K562 (cell line): ENCODE measurements at regions not wholly inside any gene's neighbourhood (a gene's known extent, or its start where the extent isn't known, plus 50 kb on each side); places are given as distances from the start of the nearest gene placed in this dataset.

Experiments used
- ATAC-seq: fragments of 200-7000 bp; cut with Tn5 transposase; 3 replicates; pipeline ENCODE4 v1.9.1; 2020; ENCODE audit warnings: moderate library complexity
- BruUV-seq: library from RNA; stranded (reverse); fragments of 400-500 nt; replicated peaks from 2 replicates; lab custom pipeline; 2021; lab: Mats Ljungman, UMichigan
- CTCF ChIA-PET: fragments of 300-600 bp; formaldehyde crosslinking; extraction: SDS; loops from one replicate; lab custom pipeline; 2021; ENCODE audit warnings: low intra/inter-chr PET ratio; lab: Yijun Ruan, JAX
- POLR2A ChIA-PET: fragments of 300-600, 350-650 bp; sonication (Branson Sonifier 250); formaldehyde crosslinking; extraction: SDS; loops from one replicate; lab custom pipeline; 2021; ENCODE audit warnings: antibody characterized with exemption, inconsistent platforms; lab: Yijun Ruan, JAX
- DNase-seq, 4 experiments: peaks; one replicate each; pipeline versions ENCODE4 v3.0.0 to v3.0.0-alpha.2; 2011 to 2018; ENCODE audit warnings: low spot score in 3 of 4, mixed read lengths in 3 of 4; ENCODE audit errors: extremely low read depth in 1 of 4
- FAIRE-seq: peaks from 2 replicates; lab custom pipeline; 2011; peaks lifted over from hg19 to GRCh38; lab: Jason Lieb, UNC
- H2AFZ ChIP-seq: 2 replicates; pipeline ENCODE4 v1.6.0; 2011; ENCODE audit warnings: low read depth, low read length, control low read depth, inconsistent platforms
- H3K27ac ChIP-seq: fragments of 200-600 bp; 3 replicates; pipeline ENCODE4 v1.8.0; 2011; ENCODE audit warnings: low read depth, mild to moderate bottlenecking, control low read depth, inconsistent platforms, low read length, moderate library complexity, mixed read lengths; ENCODE audit errors: extremely low read depth
- H3K27me3 ChIP-seq, 2 experiments: fragments of 300-600 bp in 1 of 2; 2 replicates in 1 of 2; 3 replicates in 1 of 2; pipeline versions ENCODE4 v1.6.0 to v1.8.0; 2011; ENCODE audit warnings: inconsistent platforms in 2 of 2, low read length in 2 of 2, mild to moderate bottlenecking in 1 of 2, mixed read lengths in 1 of 2, moderate library complexity in 1 of 2; ENCODE audit not compliant: control insufficient read depth in 2 of 2, insufficient read depth in 2 of 2
- H3K36me3 ChIP-seq: fragments of 300-600 bp; 3 replicates; pipeline ENCODE4 v1.8.0; 2011; ENCODE audit warnings: mild to moderate bottlenecking, low read length, inconsistent platforms; ENCODE audit not compliant: control insufficient read depth, insufficient read depth
- H3K4me1 ChIP-seq, 2 experiments: fragments of 200-600 bp in 1 of 2; replicated peaks in 1 of 2; 2 replicates in 1 of 2; 3 replicates in 1 of 2; pipeline versions ENCODE4 v1.5.1 to v1.8.0; 2011; ENCODE audit warnings: inconsistent platforms in 2 of 2, low read length in 2 of 2, mild to moderate bottlenecking in 1 of 2, mixed read lengths in 1 of 2, moderate library complexity in 1 of 2; ENCODE audit not compliant: control insufficient read depth in 2 of 2, insufficient read depth in 2 of 2
- H3K4me2 ChIP-seq: 2 replicates; pipeline ENCODE4 v1.6.1; 2011; ENCODE audit warnings: low read length, control low read depth, inconsistent platforms, mixed read lengths; ENCODE audit not compliant: insufficient read depth
- H3K4me3 ChIP-seq: fragments of 200-600 bp; sonication (generic), shearing (Covaris generic); 2 replicates; pipeline ENCODE4 v1.5.1; 2016; ENCODE audit warnings: control low read depth, inconsistent platforms
- H3K79me2 ChIP-seq: fragments of 200-600 bp; 3 replicates; pipeline ENCODE4 v1.8.0; 2011; ENCODE audit warnings: low read length, inconsistent platforms; ENCODE audit not compliant: control insufficient read depth, insufficient read depth
- H3K9ac ChIP-seq, 2 experiments: 2 replicates each; pipeline versions ENCODE4 v1.6.0 to v1.6.1; 2011; ENCODE audit warnings: low read depth in 2 of 2, low read length in 2 of 2, control low read depth in 1 of 2, inconsistent platforms in 1 of 2, mild to moderate bottlenecking in 1 of 2, mixed read lengths in 1 of 2; ENCODE audit not compliant: insufficient read depth in 1 of 2
- H3K9me1 ChIP-seq: one replicate; pipeline ENCODE4 v1.6.0; 2011; ENCODE audit warnings: inconsistent platforms, mild to moderate bottlenecking, low read length, moderate library complexity; ENCODE audit not compliant: control insufficient read depth, insufficient read depth
- H3K9me3 ChIP-seq: replicated peaks from 2 replicates; pipeline ENCODE4 v1.5.1; 2011; ENCODE audit warnings: low read depth, low read length, inconsistent platforms; ENCODE audit not compliant: control insufficient read depth, insufficient read depth
- H4K20me1 ChIP-seq: replicated peaks from 2 replicates; pipeline ENCODE4 v1.6.1; 2011; ENCODE audit warnings: low read length, inconsistent platforms, mixed read lengths; ENCODE audit not compliant: control insufficient read depth, insufficient read depth
- CBFA2T2 ChIP-seq: fragments of 450-650 bp; conservative IDR thresholded peaks from 2 replicates; pipeline ENCODE4 v1.6.1; 2017; ENCODE audit warnings: mild to moderate bottlenecking
- CTBP1 ChIP-seq: fragments of 450-650 bp; IDR thresholded peaks from 2 replicates; pipeline ENCODE4 v1.6.1; 2016; ENCODE audit warnings: borderline replicate concordance
- ESRRB ChIP-seq: fragments of 250-450 bp; sonication (Bioruptor Pico); IDR thresholded peaks from 2 replicates; pipeline ENCODE4 v1.5.0; 2020; ENCODE audit warnings: mild to moderate bottlenecking, moderate library complexity, borderline replicate concordance
- FOXJ3 ChIP-seq: sonication (generic); formaldehyde crosslinking; IDR thresholded peaks from 2 replicates; pipeline ENCODE4 v1.4.0; 2020; ENCODE audit warnings: mild to moderate bottlenecking, missing genetic modification reagents
- MTA2 ChIP-seq: fragments of 450-650 bp; IDR thresholded peaks from 2 replicates; pipeline ENCODE4 v1.6.1; 2016; ENCODE audit warnings: low read depth
- ZNF3 ChIP-seq: fragments of 250-450 bp; sonication (Bioruptor Pico); IDR thresholded peaks from 2 replicates; pipeline ENCODE4 v1.5.0; 2021; ENCODE audit warnings: mild to moderate bottlenecking, moderate library complexity
- ZNF347 ChIP-seq: fragments of 450-650 bp; formaldehyde crosslinking; IDR thresholded peaks from 2 replicates; pipeline ENCODE4 v1.4.0; 2020; ENCODE audit warnings: low read depth, mild to moderate bottlenecking, moderate library complexity
- ZNF444 ChIP-seq: fragments of 250-450 bp; sonication (Bioruptor Pico); IDR thresholded peaks from 2 replicates; pipeline ENCODE4 v1.4.0; 2020; ENCODE audit warnings: mild to moderate bottlenecking, moderate library complexity
- WGBS: fragments of 100-300 bp; shearing (Covaris generic); methylation state at CpG from one replicate; pipeline ENCODE4 v1.1.6; 2016; ENCODE audit warnings: low coverage, mixed read lengths; ENCODE audit not compliant: insufficient coverage; ENCODE audit errors: missing lambda C conversion rate; 5-methylcytosine and 5-hydroxymethylcytosine counted together
- in situ Hi-C: fragments of 300-500 bp; cut with MboI; formaldehyde crosslinking; loops from 4 replicates; pipeline ENCODE4 v1.15.0; 2018; ENCODE audit warnings: inconsistent platforms, mixed read lengths
- intact Hi-C: fragments of 100-400 bp; cut with micrococcal nuclease; formaldehyde crosslinking; loops from 2 replicates; pipeline ENCODE4 v1.14.2; 2022
- TF ChIP-seq, protein P1 (sequence below): fragments of 250-450 bp; sonication (Bioruptor Pico); IDR thresholded peaks from 2 replicates; pipeline ENCODE4 v1.5.0; 2020; ENCODE audit warnings: mild to moderate bottlenecking

DNA sequence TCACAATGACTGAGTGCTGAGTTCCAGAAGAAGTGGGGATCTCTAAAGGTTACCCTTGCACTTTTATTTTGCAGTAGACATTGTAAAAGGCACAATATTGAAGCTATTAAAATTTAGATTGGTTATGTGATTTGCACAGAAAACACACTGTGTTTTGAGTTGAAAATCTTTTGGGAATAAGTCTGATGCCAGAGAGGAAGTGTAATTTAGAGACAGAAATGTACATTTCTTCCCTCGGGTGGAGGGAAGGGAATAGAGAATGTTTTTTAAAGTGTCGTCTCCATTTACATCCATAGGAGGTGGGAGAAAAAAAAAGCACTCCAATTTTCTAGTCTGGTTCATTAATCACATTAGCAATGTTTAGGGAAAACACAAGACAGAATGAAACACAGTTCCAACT is 465.8 kb downstream of the OLFM4 start (continued):
- TF ChIP-seq, protein P1, sequence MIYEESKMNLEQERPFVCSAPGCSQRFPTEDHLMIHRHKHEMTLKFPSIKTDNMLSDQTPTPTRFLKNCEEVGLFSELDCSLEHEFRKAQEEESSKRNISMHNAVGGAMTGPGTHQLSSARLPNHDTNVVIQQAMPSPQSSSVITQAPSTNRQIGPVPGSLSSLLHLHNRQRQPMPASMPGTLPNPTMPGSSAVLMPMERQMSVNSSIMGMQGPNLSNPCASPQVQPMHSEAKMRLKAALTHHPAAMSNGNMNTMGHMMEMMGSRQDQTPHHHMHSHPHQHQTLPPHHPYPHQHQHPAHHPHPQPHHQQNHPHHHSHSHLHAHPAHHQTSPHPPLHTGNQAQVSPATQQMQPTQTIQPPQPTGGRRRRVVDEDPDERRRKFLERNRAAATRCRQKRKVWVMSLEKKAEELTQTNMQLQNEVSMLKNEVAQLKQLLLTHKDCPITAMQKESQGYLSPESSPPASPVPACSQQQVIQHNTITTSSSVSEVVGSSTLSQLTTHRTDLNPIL = no peak
- TF ChIP-seq ESRRB (CRISPR knock-in tag) (no peak), ZNF347 (no peak), FOXJ3 (CRISPR knock-in tag) (no peak), CBFA2T2 (no peak), CTBP1 (no peak), MTA2 (no peak)
- TF ChIP-seq, all 486 proteins: peak for 0

DNA sequence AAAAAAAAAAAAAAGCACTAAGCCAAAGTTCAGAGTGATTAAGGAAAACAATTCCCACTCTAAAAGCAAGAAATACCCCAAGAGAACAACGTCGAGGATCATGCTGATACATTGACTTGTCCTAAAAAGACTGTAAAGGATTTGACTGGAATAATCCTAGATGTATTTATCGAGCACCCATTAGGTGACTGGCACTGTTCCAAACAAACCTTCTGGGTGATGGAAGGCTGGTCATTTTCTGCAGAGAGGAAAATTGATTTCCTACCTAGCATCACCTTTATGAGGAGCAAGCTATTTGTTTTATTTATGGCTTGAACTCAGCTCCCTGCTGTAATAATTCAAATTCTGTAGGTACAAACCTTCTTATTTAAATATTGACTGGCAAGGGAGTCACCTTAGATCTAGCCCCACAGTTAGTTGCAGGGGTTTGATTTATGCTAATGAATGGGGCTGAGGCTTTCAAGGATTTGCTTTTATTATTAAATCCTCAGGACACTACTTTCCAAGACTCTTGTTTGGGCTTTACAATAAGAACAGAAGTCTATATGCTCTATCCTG is 471.0 kb downstream of the OLFM4 start:
- Histone ChIP-seq H3K27ac (no peak overlapping the region), H3K27me3 (no peaks in the 10 kb centered on the region), H2AFZ (no peak overlapping the region), H3K4me3 (no peak overlapping the region), H3K9ac (no peak overlapping the region), H3K4me1 (no peaks in the 10 kb centered on the region), H3K9me3 (no peaks in the 10 kb centered on the region), H4K20me1 (no peaks in the 10 kb centered on the region), H3K79me2 (no peaks in the 10 kb centered on the region), H3K36me3 (no peaks in the 10 kb centered on the region), H3K9me1 (no peaks in the 10 kb centered on the region), H3K4me2 (no peak overlapping the region)
- no TSS peak for BruUV-seq
- ChIA-PET POLR2A (no interaction called here), CTCF (no interaction called here)
- no peak for TF ChIP-seq ZNF3
- TF ChIP-seq ZNF444 (CRISPR knock-in tag) = no peak
- in situ Hi-C loops = no loop called here
- FAIRE-seq (no peak), DNase-seq (no peak), ATAC-seq (no peak)
- intact Hi-C loops = no loop called here
- WGBS = 0% methylated on average over 3 of the region's 3 CpGs
